Activated CD8-positive, alpha-beta memory T cell treated with anti-CD3 and anti-CD28 coated beads for 48 hours (primary cell): ENCODE measurements at regions not wholly inside any gene's neighbourhood (a gene's known extent, or its start where the extent isn't known, plus 50 kb on each side); places are given as distances from the start of the nearest gene placed in this dataset.

Source experiments
- DNase-seq, 3 experiments: peaks; one replicate each; pipeline ENCODE4 v3.0.0-alpha.2; 2020; ENCODE audit warnings: low read depth in 2 of 3, low spot score in 2 of 3

GRCh38 chr9:109940561-109940960, 160.6 kb downstream of the PALM2AKAP2 start:
- no peak for DNase-seq

DNA sequence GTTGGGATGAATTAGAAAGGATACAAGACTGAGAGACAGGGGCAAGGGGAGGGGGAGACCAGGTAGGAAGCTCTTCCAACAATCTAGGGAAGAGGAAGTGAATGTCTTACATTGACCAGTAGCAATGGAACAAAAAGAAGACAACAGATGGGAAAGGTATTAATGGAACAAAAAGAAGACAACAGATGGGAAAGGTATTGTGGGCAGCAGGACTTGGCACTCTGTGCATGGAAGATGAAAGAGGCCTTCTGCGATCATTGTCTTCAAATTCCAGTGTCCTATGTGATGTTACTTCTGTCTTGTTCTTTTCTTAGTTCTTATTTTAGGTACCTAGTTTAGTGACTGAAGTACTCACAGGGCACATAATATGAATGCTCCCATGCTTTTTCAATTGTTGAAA, 161.8 kb downstream of the PALM2AKAP2 start:
- no peak for DNase-seq

- no peak for DNase-seq
These were observed 165.6 kb downstream of the PALM2AKAP2 start for GRCh38 chr9:109945573-109945972.

- DNase-seq: no peak
These were observed 168.5 kb downstream of the PALM2AKAP2 start for GRCh38 chr9:109948453-109948852.

- DNase-seq: no peak
These were observed 170.9 kb downstream of the PALM2AKAP2 start for GRCh38 chr9:109950710-109951443.

DNA sequence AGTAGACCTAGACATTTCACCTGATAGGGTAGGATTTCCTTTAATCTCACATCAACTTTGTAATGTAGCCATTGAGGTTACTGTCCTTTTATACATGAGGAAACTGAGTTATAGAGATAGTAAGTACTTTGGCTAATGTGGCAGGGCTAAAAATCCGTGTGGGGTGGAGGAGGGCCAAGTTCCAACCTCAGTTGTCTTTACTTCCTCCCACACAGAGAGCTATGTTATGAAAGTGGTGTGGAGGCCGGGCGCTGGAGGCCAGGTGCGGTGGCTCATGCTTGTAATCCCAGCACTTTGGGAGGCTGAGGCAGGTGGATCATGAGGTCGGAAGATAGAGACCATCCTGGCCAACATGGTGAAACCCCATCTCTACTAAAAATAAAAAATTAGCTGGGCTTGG, 173.3 kb downstream of the PALM2AKAP2 start:
- no peak for DNase-seq

DNA sequence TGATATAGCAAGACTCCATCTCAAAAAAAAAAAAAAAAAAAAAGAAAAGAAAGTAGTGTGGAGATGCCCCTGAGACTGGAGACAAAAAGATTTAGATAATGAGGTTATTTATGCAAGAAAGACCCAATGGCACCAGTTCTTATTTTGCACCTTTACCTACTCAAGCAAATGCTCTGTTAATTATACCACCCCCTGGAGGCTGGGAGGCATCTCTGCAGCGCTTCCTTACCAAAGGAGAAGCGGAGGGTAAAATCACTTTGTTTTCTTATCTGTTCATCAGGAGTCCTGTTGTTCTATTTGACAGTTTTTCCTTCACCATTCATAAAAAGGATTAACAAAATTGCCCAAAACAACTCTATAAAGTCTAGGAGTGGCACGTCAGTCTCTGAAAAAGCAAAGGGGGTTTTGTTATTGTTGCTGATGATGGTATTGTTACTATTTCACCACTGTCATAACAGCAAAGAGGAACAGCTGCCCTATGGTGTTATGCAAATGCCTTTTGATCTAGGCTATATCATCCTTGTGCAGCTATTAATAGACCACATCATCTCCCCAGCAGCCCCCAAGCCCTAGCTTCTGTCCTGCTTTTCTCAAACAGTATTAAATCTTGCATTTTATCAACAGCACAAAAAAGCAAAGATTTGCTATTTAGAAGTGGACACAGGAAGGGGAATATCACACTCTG, 174.0 kb downstream of the PALM2AKAP2 start:
- DNase-seq: no peak

GRCh38 chr9:109956717-109957440, 176.9 kb downstream of the PALM2AKAP2 start:
- no peak for DNase-seq

DNA sequence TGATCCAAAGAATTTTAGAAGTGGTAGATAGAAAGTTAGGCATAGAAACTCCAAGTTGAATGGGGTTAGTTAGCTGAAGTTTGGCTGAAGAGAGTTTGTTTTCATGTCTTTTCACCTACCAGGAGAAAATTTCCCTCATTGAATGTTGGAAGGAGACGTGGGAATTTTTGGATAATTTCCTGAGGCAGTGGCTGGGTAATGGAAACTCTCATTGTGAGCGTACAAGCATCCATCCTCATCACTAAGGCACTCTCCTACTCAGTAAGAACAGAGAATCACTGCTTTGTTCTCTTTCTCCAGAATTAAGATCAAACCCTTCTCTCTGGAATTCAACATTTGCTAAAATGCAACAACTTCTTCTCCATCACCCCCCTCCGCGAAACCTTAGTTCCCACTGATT, 179.7 kb downstream of the PALM2AKAP2 start:
- DNase-seq: no peak

- DNase-seq: no peak
These were observed 181.6 kb downstream of the PALM2AKAP2 start for GRCh38 chr9:109961626-109962025.

- DNase-seq: no peak
These were observed 182.2 kb downstream of the PALM2AKAP2 start for GRCh38 chr9:109962215-109962614.

DNA sequence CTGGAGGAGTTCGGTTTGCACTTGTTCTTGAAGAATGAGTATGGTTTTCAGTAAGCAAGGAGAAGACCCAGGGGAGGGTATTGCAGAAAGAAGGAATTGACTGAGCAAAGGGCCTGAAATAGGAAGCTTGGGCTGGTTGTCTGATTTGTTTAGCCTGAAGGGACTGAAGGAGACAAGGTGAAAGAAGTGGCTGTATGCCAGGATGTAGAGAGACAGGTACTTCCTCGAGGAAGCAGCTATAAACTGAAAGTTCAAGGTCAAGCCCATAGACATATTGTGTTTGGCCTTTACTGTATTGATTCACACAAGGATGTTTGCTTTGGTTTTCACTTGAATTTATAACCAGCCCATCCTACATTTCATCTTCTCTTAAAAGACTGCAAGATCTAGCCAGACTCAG, 183.1 kb downstream of the PALM2AKAP2 start:
- DNase-seq: no peak

DNA sequence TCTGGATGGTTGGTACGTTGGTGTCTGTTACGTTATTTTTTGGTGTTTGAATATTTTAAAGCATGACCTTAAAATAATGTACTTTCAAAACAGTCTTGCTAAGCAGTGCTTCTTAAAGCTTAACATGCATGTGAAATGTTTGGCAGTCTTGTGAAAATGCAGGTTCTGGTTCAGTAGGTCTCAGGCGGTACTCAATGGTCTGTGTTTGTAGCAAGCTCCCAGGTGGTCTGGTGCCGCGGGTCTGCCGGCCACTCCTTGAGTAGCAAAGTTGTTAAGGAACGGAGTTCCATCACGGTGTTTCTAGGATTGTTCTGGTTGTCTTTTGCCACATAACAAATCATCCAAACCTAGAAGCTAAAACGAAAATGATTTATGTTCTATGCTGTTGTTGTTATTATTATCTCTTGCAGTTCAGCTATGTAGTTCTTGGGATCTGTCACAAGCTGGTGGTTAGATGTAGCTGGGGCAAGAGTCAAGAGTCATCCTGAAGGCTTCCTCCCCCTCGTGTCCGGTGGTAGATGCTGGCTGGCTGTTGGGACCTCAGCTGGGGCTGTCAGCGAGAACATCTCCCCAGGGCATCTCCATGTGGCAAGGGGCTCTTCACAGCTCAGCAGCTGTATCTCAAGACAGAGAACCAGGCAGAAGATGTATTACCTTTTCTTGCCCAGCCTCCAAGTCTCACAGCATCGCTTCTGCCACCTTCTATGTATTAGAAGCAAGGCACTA, 186.8 kb downstream of the PALM2AKAP2 start:
- no peak for DNase-seq

GRCh38 chr9:109967651-109968642, 187.9 kb downstream of the PALM2AKAP2 start:
- no peak for DNase-seq

DNA sequence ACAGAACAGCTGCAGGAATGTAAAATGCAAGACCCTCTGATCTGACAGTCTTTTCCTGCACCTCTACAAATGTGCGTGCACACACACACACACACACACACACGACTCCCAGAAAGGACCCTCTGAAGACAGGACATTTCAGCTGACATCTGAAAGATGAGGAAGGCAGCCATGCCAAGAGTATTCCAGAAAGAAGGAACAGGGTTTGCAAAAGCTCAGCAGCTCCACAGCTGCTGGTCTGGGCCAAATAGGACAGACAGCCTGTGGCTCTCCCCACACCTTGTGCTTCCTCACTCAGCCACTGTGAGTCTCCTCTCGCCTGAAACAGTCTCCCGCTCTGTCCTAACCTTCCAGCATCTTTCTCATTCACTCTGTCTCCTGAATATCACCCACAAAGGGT, 189.0 kb downstream of the PALM2AKAP2 start:
- no peak for DNase-seq

DNA sequence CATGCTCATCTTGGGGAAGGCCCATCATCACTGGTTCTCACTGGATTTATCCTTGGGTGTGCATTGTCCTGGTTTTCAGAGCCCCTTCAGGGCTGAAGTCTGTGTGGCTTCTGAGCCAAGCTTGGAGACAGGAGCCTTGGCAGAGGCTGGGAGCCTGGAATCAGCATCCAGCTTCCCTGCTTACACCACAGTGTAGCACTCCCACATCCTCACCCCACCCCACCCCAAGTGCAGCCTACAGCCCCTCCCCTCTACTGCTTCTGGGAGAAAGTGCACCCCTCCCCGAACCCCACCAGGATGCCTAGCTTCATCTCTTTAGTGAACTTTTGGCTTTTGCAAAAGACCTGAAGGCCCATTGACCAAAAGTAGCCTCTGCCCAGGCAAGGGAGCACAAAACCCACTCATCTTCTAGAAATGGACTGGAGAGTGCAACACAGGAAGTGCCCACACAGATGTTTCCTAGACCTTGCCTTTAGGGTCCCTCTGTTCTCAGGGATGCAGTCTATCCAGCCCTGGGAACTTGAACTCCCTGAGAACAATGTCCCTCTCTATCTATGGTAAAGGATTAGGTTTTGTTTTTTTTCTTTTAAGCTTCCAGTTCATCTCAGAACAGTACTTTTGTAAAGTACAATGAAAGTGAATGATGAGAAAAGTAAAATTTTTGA, 189.7 kb downstream of the PALM2AKAP2 start:
- no peak for DNase-seq

- no peak for DNase-seq
These were observed 191.2 kb downstream of the PALM2AKAP2 start for GRCh38 chr9:109971226-109971625.

GRCh38 chr9:109972026-109972882, 192.3 kb downstream of the PALM2AKAP2 start:
- DNase-seq: no peak

GRCh38 chr9:109973336-109973735, 193.3 kb downstream of the PALM2AKAP2 start:
- DNase-seq: no peak
